ENCODE measurements at regions not wholly inside any gene's neighbourhood (a gene's known extent, or its start where the extent isn't known, plus 50 kb on each side); places are given as distances from the start of the nearest gene placed in this dataset.

GRCh38 chr6:56324396-56324795 lies 77.0 kb upstream of the COL21A1 start:
- H3K9ac ChIP-seq (ENCODE audit: extremely low read depth, insufficient read length, low read length): no peak overlapping the region
- H4K91ac ChIP-seq (ENCODE audit: insufficient read length, low read depth, low read length): no peak overlapping the region
- Mint-ChIP-seq H3K36me3 (ENCODE audit: insufficient read depth in 1 of 3, low read depth in 3 of 3) (no peaks in the 10 kb centered on the region), H3K4me3 (no peak overlapping the region), H3K4me1 (no peaks in the 10 kb centered on the region), H3K27ac (no peak overlapping the region), H3K9me3 (no peaks in the 10 kb centered on the region), H3K27me3 (ENCODE audit: low read depth) (no peaks in the 10 kb centered on the region)
- DNase-seq: no peak
- H3K14ac ChIP-seq (ENCODE audit: insufficient read depth, low read length): no peak overlapping the region
- H3K79me2 ChIP-seq (ENCODE audit: insufficient read depth, low read length): no peaks in the 10 kb centered on the region
- no peak overlapping the region for H3T11ph ChIP-seq (ENCODE audit: low read length)
- no peaks in the 10 kb centered on the region for H3K9me3 ChIP-seq (ENCODE audit: control insufficient read depth, low read depth, low read length)
- H2BK5ac ChIP-seq (ENCODE audit: insufficient read length, low read length): no peak overlapping the region
- H4K20me1 ChIP-seq (ENCODE audit: control insufficient read depth, insufficient read depth, insufficient read length): no peaks in the 10 kb centered on the region
- no peak overlapping the region for H3K56ac ChIP-seq (ENCODE audit: insufficient read length, low read depth, low read length)
- no peaks in the 10 kb centered on the region for H3K4me1 ChIP-seq (ENCODE audit: insufficient read depth, low read length)
- H3K27me3 ChIP-seq (ENCODE audit: insufficient read depth, low read length): no peaks in the 10 kb centered on the region
- H2BK15ac ChIP-seq (ENCODE audit: low read depth, low read length): no peak overlapping the region
- no peak overlapping the region for H4K8ac ChIP-seq (replicated peaks; ENCODE audit: insufficient read length, low read depth, low read length)
- no CpG with 5 or more reads among the region's 6 CpGs for WGBS (ENCODE audit: extremely low coverage, insufficient read length, low lambda C conversion rate)
- no peak overlapping the region for H3K18ac ChIP-seq (ENCODE audit: insufficient read length, low read depth, low read length)
- no peak overlapping the region for H2AFZ ChIP-seq (ENCODE audit: low read length)
- no peak overlapping the region for H3K23ac ChIP-seq (ENCODE audit: insufficient read length, low read depth, low read length)
- no peak for TF ChIP-seq CTCF (conservative IDR thresholded peaks at IDR 0.05)
- no peaks in the 10 kb centered on the region for H3K79me1 ChIP-seq (ENCODE audit: insufficient read depth, low read depth, low read length, poor library complexity, severe bottlenecking)
- H4K5ac ChIP-seq (ENCODE audit: insufficient read length, low read depth, low read length): no peak overlapping the region
- no peak overlapping the region for H3K4me2 ChIP-seq (ENCODE audit: insufficient read depth, insufficient read length, low read length)
- H2BK12ac ChIP-seq (ENCODE audit: insufficient read length, low read depth, low read length): no peak overlapping the region
- no peak overlapping the region for H3K27ac ChIP-seq (ENCODE audit: insufficient read length, low read depth, low read length)
- H2AK5ac ChIP-seq (ENCODE audit: insufficient read length, low read length): no peak overlapping the region
- no peaks in the 10 kb centered on the region for H3K23me2 ChIP-seq (ENCODE audit: insufficient read length, low read depth, low read length, poor library complexity, severe bottlenecking)
- no peak overlapping the region for H3K4ac ChIP-seq (ENCODE audit: low read depth, low read length)
- H2BK120ac ChIP-seq (ENCODE audit: low read depth, low read length, poor library complexity, severe bottlenecking): no peak overlapping the region
- H2BK20ac ChIP-seq (ENCODE audit: low read depth, low read length, poor library complexity, severe bottlenecking): no peak overlapping the region
